DND-41 (cell line): ENCODE measurements at regions not wholly inside any gene's neighbourhood (a gene's known extent, or its start where the extent isn't known, plus 50 kb on each side); places are given as distances from the start of the nearest gene placed in this dataset.

Experiments used
- EZH2 ChIP-seq: IDR thresholded peaks from 3 replicates; pipeline ENCODE4 v1.6.1; 2012; ENCODE audit warnings: borderline replicate concordance, low read depth, mild to moderate bottlenecking, moderate library complexity, low read length, inconsistent platforms; ENCODE audit not compliant: severe bottlenecking
- TF ChIP-seq, protein P1 (sequence below): IDR thresholded peaks from 2 replicates; pipeline ENCODE4 v1.5.1; 2012; ENCODE audit warnings: borderline replicate concordance, low read length, moderate library complexity, mild to moderate bottlenecking; ENCODE audit not compliant: poor library complexity, severe bottlenecking; ENCODE audit errors: extremely low read depth

DNA sequence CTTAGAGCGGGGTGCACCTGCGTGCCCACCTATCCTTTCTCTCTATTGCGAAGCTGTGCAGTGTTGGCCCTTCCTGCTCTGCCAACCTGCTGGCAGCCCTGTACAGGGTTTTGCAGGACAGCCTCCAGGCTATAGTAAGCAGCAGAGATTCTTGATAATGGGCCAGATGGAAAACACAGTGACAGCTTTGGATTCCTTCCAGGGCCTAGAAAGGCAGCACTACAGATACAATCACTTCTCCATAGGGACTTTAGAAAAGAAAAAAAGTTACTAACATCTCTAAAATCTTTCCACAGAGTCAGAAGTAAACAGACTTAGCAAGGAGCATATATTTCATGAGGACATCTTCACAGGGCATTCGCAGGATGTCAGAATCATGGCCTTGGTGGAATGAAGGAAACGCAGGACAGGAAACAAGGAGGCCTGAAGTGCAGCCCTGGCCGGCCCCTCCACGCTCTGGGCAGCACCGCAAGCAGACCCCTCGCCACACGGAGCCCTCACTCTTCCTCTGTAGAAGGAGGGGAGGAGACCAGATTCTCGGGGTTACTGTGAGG lies 172.1 kb upstream of the GAS1 start:
- no peak for TF ChIP-seq EZH2
- TF ChIP-seq, protein P1, sequence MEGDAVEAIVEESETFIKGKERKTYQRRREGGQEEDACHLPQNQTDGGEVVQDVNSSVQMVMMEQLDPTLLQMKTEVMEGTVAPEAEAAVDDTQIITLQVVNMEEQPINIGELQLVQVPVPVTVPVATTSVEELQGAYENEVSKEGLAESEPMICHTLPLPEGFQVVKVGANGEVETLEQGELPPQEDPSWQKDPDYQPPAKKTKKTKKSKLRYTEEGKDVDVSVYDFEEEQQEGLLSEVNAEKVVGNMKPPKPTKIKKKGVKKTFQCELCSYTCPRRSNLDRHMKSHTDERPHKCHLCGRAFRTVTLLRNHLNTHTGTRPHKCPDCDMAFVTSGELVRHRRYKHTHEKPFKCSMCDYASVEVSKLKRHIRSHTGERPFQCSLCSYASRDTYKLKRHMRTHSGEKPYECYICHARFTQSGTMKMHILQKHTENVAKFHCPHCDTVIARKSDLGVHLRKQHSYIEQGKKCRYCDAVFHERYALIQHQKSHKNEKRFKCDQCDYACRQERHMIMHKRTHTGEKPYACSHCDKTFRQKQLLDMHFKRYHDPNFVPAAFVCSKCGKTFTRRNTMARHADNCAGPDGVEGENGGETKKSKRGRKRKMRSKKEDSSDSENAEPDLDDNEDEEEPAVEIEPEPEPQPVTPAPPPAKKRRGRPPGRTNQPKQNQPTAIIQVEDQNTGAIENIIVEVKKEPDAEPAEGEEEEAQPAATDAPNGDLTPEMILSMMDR: no peak
